GM10266 (cell line): ENCODE measurements at regions not wholly inside any gene's neighbourhood (a gene's known extent, or its start where the extent isn't known, plus 50 kb on each side); places are given as distances from the start of the nearest gene placed in this dataset.

Experiments
- DNase-seq: peaks from one replicate; pipeline ENCODE4 v3.0.0; 2012; ENCODE audit errors: extremely low spot score
- TF ChIP-seq, protein P1 (sequence below): IDR thresholded peaks from 2 replicates; pipeline ENCODE4 v1.5.1; 2012; ENCODE audit warnings: mild to moderate bottlenecking, low read depth; ENCODE audit not compliant: control insufficient read depth, insufficient read depth; ENCODE audit errors: missing control alignments

DNA sequence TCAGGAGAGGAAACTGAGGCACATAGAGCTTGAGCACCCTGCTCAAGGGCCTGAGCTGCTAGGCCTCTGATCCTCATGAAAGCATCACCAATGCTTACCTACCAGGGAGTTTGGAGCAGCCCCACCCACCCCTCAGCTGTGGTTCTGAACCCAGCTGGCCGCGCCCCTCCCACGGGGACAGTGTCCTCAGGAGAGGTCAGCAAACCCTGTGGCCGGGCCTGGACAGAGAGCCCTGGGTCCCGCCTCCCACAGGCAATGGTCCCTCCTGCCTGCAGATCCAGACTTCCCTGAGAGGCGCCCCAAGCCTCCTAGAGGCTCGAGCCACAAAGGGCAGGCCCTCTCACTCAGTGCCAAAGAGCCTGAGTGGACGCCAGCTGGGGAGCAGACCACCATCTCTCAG, 184.9 kb downstream of the BRD1 start:
- TF ChIP-seq, protein P1, sequence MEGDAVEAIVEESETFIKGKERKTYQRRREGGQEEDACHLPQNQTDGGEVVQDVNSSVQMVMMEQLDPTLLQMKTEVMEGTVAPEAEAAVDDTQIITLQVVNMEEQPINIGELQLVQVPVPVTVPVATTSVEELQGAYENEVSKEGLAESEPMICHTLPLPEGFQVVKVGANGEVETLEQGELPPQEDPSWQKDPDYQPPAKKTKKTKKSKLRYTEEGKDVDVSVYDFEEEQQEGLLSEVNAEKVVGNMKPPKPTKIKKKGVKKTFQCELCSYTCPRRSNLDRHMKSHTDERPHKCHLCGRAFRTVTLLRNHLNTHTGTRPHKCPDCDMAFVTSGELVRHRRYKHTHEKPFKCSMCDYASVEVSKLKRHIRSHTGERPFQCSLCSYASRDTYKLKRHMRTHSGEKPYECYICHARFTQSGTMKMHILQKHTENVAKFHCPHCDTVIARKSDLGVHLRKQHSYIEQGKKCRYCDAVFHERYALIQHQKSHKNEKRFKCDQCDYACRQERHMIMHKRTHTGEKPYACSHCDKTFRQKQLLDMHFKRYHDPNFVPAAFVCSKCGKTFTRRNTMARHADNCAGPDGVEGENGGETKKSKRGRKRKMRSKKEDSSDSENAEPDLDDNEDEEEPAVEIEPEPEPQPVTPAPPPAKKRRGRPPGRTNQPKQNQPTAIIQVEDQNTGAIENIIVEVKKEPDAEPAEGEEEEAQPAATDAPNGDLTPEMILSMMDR: no peak
- DNase-seq: no peak

DNA sequence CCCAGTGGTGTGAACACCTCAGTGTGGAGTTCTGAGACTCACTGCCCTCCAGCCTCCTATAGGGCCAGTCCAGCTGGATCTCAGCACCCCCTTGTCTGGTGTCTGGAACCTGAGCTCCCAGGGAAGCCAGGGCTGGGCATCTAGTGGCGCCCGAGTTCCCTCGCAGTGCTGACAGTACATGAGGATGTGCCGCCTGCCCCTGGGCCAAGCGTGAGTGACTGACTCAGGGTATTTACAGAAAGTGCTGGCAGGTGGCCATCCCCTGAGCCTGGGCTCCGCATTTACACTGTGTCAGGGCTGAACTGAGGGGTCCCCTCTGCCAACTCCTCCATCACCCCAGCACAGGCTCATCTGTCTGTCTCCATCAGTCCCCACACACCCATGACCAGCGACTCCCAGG, 185.3 kb downstream of the BRD1 start:
- TF ChIP-seq, protein P1: no peak
- no peak for DNase-seq

DNA sequence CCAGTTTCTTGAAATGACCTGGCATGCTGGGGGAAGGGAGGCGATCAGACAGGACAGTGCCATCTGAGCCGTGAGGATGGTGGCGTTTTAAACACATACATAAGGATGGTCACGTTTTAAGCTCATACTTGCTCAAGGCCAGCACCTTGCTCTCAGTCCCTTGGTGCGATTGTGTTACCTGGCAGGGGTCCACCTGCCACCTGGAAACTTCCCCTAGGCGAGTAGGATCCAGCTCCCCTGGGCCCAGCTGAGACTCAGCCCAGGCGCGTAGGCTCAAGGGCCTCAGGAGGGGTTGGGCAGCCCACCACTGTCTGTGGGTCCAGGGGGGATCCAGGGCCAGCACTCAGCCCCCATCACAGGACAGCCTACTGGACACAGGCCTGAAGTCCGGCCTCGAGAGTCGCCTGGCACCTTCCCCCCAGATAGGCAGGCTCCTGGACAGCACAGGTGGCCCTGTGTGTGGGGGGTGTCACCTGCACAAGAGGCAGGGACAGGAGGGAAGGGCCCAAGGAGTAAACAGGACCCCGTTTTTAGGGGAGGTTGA, 185.8 kb downstream of the BRD1 start:
- TF ChIP-seq, protein P1: no peak
- no peak for DNase-seq

DNA sequence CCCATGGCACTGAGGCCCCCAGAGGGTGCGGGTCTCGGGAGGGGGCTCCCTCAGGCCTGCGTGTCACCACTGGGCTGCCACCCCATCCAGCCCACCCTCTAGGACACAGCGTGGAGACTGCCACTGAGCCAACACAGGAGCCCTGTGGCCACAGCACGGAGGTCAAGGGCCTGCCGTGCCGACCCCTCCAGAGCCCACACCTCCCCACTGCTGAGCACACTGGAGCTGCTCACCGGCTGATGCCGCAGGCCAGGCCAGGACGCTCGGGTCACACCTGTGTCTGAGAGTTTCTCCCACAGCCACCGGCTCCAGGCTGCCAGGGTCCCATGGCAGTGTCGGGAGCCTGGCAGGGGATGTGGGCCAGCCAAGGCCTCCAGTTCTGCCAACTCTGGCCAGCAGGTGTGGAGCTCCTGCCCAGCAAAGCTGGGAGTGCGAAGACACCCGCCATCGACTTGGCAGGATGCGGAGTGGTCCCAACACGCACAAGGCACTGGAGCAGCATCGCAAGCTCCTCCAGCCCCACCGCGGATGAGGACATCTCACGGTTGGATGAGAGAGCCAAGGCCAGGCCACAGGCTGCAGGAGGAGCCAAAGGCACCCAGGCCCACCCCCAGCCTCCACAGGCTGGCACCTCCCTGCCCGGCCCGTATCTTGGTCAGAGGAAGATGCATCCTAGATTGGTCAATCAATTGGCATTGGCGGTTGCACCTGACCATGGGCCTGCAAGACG, 187.1 kb downstream of the BRD1 start:
- TF ChIP-seq, protein P1: no peak

DNA sequence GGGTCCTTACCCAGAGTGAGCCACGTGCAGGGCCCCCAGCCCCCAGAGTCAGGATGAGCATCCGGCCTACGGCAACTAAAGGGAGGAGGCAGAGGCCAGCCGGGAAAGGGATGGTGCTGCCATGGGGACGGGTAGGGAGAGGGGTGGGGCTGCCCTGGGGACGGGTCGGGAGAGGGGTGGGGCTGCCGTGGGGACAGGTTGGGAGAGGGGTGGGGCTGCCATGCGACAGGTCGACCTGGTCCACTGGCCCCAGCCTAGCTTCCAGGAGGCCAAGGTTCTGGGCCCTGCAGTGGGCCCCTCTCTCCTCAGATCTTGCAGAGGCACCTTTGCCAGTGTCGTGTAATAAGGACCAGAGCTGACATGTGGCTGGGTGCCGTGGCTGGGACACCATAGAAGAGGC, 187.7 kb downstream of the BRD1 start:
- DNase-seq: no peak
- TF ChIP-seq, protein P1: no peak

More for the DNA sequence above, 187.1 kb downstream of the BRD1 start:
- DNase-seq: no peak

DNA sequence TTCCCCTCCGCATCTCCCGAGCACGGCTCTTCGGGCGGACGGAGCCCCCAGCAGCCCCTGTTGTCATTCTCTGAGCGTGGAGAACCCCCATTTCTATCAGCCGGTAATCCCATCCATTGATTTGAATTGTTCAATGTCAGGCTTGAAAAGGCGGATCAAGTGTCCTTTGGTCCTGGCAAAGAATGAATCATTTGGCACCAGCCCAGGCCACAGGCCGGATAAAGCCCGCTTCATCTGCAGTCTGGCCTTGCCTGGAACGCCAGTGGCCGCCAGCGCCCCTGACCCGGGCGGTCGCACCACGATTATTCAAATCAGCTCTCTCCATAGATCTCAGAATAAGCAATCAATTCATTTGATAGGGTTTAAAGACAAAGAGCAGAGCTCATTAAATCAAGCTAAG, 188.9 kb downstream of the BRD1 start:
- no peak for DNase-seq
- TF ChIP-seq, protein P1: no peak

DNA sequence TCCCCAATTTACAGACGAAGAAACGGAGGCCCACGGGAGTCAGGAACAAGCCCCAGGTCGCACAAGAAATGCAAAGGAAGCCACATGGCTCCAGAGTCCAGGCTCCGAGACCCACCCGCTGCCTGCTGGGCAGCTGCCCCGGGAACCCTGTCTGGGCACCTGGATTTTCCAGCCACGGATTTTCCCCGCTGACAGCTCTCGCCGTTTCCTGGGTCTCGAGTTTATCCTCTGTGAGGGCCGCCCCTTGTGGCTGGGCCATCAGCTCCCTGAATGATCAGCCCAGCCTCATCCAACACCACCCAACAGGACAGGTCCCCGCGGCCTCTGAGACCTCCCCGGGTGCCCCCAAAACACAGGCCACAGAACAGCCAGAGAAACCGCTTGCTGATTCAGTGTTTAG, 189.7 kb downstream of the BRD1 start:
- TF ChIP-seq, protein P1: no peak
- DNase-seq: no peak
